LoVo (cell line): ENCODE measurements at regions not wholly inside any gene's neighbourhood (a gene's known extent, or its start where the extent isn't known, plus 50 kb on each side); places are given as distances from the start of the nearest gene placed in this dataset.
A peak's percentile ranks its signal among the peaks of the same experiment; 100 is the strongest.

Experiments
- DNase-seq: peaks from one replicate; pipeline ENCODE4 v3.0.0-alpha.2; 2016; ENCODE audit warnings: low spot score

GRCh38 chr2:121096611-121097010 is 188.4 kb downstream of the TFCP2L1 start:
- DNase-seq = no peak

- DNase-seq = no peak
Observed at GRCh38 chr2:121098556-121098955, 186.4 kb downstream of the TFCP2L1 start.

- peak; percentile 24 for DNase-seq
Observed at GRCh38 chr2:121099329-121100290, 185.4 kb downstream of the TFCP2L1 start.

GRCh38 chr2:121101093-121101715 is 183.8 kb downstream of the TFCP2L1 start:
- DNase-seq = no peak

- DNase-seq = no peak
Observed at GRCh38 chr2:121102941-121103340, 182.1 kb downstream of the TFCP2L1 start.

- DNase-seq = no peak
Observed at GRCh38 chr2:121103960-121104359, 181.0 kb downstream of the TFCP2L1 start.

DNA sequence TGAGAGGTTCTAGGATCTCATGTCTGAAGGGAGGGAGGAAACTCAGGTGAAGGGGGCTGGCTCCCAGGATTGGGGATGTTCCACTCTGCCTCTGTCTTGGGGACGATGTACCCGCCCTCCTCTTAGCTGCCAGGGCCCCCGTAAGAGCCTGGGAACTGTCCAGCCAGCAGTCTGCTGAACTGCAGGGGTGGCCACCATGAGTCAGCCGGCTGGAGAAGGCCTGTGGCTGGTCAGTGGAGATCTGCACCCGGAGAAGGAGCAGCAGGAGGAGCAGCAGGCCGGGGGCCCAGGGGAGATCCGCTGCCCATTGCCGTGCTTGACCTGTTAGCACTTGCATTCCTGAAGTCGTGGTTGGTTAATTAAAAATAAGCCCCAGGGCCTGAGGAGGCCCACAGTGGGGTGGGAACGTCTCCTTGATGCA is 180.3 kb downstream of the TFCP2L1 start:
- no peak for DNase-seq

GRCh38 chr2:121110924-121111323 is 174.1 kb downstream of the TFCP2L1 start:
- DNase-seq = no peak

- DNase-seq = no peak
Observed at GRCh38 chr2:121118951-121119350, 166.1 kb downstream of the TFCP2L1 start.

DNA sequence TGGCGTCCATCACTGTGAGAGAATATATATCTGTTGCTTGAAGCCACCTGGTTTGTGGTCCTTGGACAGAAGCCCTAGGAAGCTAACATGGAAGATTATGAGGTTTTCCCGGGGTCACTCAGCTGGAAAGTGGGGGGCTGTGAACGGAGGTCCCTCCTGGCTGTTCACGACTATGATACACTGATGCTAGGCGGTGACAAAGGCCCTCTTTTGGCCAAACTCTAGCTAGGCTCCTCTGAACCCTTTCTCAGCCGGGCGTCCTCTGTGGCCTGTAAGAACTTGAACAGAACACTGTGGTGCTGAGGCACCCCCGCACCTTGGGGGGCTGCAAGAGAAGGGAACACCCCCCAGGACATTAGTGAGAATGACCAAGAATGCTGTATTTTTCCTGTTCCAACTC is 164.6 kb downstream of the TFCP2L1 start:
- DNase-seq = no peak

GRCh38 chr2:121120991-121121390 is 164.0 kb downstream of the TFCP2L1 start:
- DNase-seq = no peak

- no peak for DNase-seq
Observed at GRCh38 chr2:121121661-121122060, 163.3 kb downstream of the TFCP2L1 start.

GRCh38 chr2:121123268-121123667 is 161.7 kb downstream of the TFCP2L1 start:
- DNase-seq = no peak

DNA sequence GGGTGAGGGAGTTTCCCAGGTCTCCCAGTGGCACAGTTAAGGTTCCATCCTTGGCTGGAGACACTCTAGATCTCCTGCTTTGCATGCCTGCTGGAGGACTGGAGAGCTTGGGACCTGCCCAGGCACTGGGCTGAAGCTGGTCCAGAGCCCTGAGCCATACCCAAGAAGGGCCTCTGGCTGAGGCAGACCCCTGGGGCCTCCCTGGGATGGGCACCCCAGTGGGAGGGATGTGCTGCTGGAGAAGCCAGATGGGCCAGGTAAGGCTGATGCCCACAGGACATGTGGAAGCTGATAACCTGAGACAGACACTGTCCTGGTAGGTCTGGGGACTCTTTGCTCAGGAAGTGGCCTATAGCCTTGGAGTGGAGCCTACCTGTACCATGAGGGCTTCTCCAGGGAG is 160.7 kb downstream of the TFCP2L1 start:
- no peak for DNase-seq

DNA sequence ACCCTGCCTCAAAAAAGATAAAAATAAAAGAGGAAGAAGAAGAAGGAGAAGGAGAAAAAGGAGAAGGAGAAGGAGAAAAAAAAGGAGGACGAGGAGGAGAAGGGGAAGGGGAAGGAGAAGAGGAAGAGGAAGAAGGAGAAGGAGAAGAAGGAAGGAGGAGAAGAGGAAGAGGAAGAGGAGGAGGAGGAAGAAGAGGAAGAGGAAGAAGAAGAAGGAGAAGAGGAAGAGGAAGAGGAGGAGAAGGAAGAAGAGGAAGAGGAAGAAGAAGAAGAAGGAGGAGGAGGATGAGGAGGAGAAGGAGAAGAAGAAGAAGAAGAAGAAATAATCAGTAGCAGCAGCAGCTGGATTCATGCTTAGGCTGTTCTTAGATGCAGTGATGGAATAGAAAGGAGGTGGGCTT is 159.7 kb downstream of the TFCP2L1 start:
- DNase-seq = no peak

DNA sequence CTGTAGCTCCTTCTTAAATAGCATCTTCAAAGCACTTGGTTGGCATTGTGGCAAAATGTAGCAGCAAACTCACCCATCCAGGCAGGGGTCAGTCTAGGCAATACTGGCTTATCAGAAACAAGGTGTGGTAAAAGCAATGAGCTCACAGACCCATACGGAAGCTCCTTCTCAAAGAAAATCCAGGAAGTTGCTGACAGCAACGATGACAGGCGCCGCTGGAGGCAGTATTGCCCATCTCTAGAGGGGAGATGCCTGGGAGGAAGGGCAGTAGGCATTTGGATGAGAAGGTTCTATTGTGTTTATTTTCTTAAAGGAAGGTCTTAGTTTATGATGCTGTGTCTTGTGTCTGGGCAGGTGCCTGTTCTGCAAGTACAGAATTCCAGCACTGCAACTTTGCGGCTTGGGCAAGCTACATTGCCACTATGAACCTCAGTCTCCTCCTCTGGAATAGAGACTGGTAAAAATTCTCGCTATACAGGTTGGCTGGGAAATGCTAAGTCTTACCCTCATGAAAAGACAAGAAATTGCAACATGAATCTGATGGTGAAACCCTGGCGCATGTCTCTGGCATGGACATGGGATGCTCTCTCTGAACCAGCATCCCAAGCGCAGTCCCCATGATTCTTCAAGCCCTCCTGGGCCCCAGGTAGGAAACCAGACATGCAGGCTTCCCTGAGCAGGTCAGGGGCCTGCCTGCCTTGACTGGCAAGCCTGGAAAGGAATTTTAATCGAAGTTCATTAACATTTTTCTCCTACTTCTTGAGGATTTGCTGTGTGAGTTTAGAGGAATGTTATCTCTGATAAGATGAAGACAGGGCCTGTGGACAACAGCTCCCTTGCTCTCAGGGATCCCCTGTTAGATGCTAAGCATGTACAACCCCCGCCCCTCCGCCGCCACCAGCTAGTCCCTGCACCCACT is 156.0 kb downstream of the TFCP2L1 start:
- peak; percentile 72 for DNase-seq

DNA sequence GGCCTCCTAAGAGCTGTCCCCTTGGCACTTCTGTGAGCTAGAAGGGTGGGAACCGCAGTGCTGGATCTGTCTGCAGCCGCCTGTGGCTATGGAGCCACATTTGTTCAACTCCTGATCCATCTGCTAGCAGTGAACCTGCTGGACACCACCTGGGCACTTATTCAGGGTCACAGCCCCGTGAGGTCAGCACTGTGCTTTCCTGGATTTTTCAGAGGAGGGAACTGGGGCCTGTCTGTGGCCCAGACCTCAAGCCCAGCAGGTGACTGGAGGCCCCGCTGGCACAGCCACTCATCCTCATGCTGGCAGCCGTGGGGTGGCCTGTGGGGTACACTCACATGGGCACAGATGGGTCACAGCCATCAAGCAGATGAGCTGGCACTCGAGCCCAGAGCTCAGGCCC is 155.3 kb downstream of the TFCP2L1 start:
- DNase-seq = no peak

- DNase-seq = no peak
Observed at GRCh38 chr2:121130301-121130850, 154.6 kb downstream of the TFCP2L1 start.

- DNase-seq = no peak
Observed at GRCh38 chr2:121131375-121131774, 153.6 kb downstream of the TFCP2L1 start.

- no peak for DNase-seq
Observed at GRCh38 chr2:121132054-121132761, 152.8 kb downstream of the TFCP2L1 start.

DNA sequence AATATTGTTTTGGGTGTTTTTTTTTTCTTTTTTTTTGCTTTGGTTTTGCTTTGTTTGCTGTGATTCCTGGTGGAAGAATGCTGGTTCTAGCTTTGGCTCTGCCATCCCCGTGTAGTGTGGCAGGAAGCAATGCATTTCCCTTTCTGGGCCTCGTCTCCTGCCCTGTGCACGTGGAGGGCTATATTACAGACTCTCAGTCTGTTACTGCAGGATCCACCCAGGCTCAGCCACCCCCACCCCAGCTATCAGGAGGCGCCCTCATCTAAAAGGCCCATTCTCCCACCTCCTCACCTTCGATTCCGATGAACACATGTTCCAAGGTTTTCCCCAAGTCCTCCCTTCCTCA is 152.3 kb downstream of the TFCP2L1 start:
- no peak for DNase-seq
